ENCODE measurements at regions not wholly inside any gene's neighbourhood (a gene's known extent, or its start where the extent isn't known, plus 50 kb on each side); places are given as distances from the start of the nearest gene placed in this dataset.
A peak's percentile ranks its signal among the peaks of the same experiment; 100 is the strongest.
"Not testable (repeated sequence)": the region's sequence is repeated elsewhere in the genome, so short reads cannot be mapped to it uniquely, and the experiment has no call there.

DNA sequence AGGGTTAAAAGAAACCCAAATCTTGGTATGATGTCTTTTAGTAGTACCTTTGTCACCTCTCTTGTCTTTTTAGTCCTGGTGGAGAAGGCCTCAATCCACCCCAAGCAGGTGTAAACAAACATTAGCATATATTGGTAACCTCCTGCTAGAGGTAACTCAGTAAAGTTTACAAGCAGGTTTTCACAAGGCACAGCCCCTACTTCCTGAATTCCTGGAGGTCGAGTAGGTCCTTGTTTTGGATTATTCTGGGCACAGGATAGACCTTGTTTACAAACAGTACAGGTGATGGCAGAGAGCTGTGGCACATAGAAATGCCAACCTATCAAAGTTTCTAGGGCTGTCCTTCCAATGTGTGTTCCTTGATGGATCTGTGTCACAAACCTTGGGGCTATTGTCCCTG is 99.1 kb downstream of the ALG10 start:
- TF ChIP-seq EZH2 (IDR thresholded peaks at IDR 0.05) (no peak), EZH2phosphoT487 (IDR thresholded peaks at IDR 0.05) (no peak)
- TF ChIP-seq, protein P1, sequence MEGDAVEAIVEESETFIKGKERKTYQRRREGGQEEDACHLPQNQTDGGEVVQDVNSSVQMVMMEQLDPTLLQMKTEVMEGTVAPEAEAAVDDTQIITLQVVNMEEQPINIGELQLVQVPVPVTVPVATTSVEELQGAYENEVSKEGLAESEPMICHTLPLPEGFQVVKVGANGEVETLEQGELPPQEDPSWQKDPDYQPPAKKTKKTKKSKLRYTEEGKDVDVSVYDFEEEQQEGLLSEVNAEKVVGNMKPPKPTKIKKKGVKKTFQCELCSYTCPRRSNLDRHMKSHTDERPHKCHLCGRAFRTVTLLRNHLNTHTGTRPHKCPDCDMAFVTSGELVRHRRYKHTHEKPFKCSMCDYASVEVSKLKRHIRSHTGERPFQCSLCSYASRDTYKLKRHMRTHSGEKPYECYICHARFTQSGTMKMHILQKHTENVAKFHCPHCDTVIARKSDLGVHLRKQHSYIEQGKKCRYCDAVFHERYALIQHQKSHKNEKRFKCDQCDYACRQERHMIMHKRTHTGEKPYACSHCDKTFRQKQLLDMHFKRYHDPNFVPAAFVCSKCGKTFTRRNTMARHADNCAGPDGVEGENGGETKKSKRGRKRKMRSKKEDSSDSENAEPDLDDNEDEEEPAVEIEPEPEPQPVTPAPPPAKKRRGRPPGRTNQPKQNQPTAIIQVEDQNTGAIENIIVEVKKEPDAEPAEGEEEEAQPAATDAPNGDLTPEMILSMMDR (IDR thresholded peaks at IDR 0.05), result no peak
- Histone ChIP-seq H3K27me3 (no peaks in the 10 kb centered on the region), H3K4me1 (no peaks in the 10 kb centered on the region), H4K20me1 (ENCODE audit: low read depth) (no peaks in the 10 kb centered on the region), H3K79me2 (ENCODE audit: low read depth) (no peaks in the 10 kb centered on the region), H3F3A (ENCODE audit: low read depth) (no peaks in the 10 kb centered on the region), H3K9me3 (ENCODE audit: low read depth) (peaks cover 5% of the 10 kb centered on the region), H3K9ac (no peak overlapping the region), H3K4me2 (no peak overlapping the region), H3K27ac (no peak overlapping the region), H3K36me3 (no peaks in the 10 kb centered on the region), H2AFZ (replicated peaks) (no peak overlapping the region), H3K4me3 (no peak overlapping the region)
- H3K36me3 Mint-ChIP-seq, result no peaks in the 10 kb centered on the region
- H3K4me1 Mint-ChIP-seq, result no peaks in the 10 kb centered on the region
- H3K27ac Mint-ChIP-seq, result no peak overlapping the region
- H3K4me3 Mint-ChIP-seq, result no peak overlapping the region
- H3K9me3 Mint-ChIP-seq, result peaks cover 12% of the 10 kb centered on the region
- peaks cover 3% of the 10 kb centered on the region for H3K27me3 Mint-ChIP-seq (ENCODE audit: insufficient read depth, low read depth)
- DNase-seq (ENCODE audit: low spot score), result no peak

DNA sequence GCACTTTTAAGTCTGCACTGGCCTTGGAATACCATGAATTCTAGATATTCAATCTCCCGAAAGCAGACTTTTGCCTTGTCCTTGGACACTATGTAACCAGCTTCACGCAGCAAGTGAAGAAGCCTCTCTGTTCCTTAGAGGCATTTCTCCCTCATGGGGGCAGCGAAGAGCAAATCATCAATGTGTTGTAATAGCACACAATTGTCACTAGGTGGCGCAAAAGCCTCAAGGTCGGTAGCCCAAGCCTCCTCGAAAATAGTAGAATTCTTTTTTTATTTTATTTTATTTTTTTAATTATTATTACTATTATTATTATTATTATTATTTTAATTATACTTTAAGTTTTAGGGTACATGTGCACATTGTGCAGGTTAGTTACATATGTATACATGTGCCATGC is 100.8 kb downstream of the ALG10 start:
- not testable (repeated sequence) for H3K27ac Mint-ChIP-seq; H3K4me1 ChIP-seq; H3F3A ChIP-seq (ENCODE audit: low read depth); H4K20me1 ChIP-seq (ENCODE audit: low read depth); H3K4me2 ChIP-seq; H3K36me3 Mint-ChIP-seq; H3K27ac ChIP-seq; H3K79me2 ChIP-seq (ENCODE audit: low read depth); H2AFZ ChIP-seq (replicated peaks); H3K4me3 Mint-ChIP-seq; H3K36me3 ChIP-seq; H3K9me3 ChIP-seq (ENCODE audit: low read depth); H3K4me1 Mint-ChIP-seq; H3K4me3 ChIP-seq; H3K27me3 ChIP-seq; H3K27me3 Mint-ChIP-seq (ENCODE audit: insufficient read depth, low read depth); H3K9ac ChIP-seq
- DNase-seq (ENCODE audit: low spot score), result peak; percentile 51
- H3K9me3 Mint-ChIP-seq, result peaks cover 18% of the 10 kb centered on the region
- TF ChIP-seq, protein P1 (IDR thresholded peaks at IDR 0.05), result peak; percentile 70

DNA sequence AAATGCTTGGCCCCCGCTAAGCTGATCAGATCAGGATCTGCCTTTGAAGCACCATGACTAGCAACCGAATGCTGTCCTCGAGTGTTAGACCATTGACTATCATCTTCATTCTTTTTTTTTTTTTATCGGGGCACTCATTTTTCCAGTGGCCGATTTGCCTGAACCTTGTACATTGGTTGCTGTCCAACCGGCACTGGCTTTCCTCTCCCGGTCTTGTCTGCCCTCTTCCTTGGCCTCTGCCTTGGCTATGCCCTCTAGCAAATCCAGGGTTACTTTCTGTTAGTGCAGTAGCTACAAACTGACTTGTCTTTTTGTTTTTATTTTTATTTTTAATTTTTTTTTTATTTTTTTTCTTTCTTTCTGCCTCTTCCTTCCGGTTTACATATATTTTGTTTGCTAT is 102.3 kb downstream of the ALG10 start:
- Histone ChIP-seq H3K9ac (no peak overlapping the region), H3F3A (ENCODE audit: low read depth) (no peaks in the 10 kb centered on the region), H3K4me1 (no peaks in the 10 kb centered on the region), H3K4me3 (no peak overlapping the region), H3K4me2 (no peak overlapping the region), H2AFZ (replicated peaks) (no peak overlapping the region), H3K9me3 (ENCODE audit: low read depth) (peaks cover 7% of the 10 kb centered on the region), H3K27me3 (no peaks in the 10 kb centered on the region), H3K79me2 (ENCODE audit: low read depth) (no peaks in the 10 kb centered on the region), H3K27ac (no peak overlapping the region), H4K20me1 (ENCODE audit: low read depth) (no peaks in the 10 kb centered on the region), H3K36me3 (no peaks in the 10 kb centered on the region)
- Mint-ChIP-seq H3K27ac (no peak overlapping the region), H3K4me1 (no peaks in the 10 kb centered on the region), H3K27me3 (ENCODE audit: insufficient read depth, low read depth) (peaks cover 6% of the 10 kb centered on the region), H3K4me3 (no peak overlapping the region), H3K9me3 (peaks cover 24% of the 10 kb centered on the region), H3K36me3 (no peaks in the 10 kb centered on the region)
- DNase-seq (ENCODE audit: low spot score), result no peak
- no peak for TF ChIP-seq EZH2 (IDR thresholded peaks at IDR 0.05)
- TF ChIP-seq EZH2phosphoT487 (IDR thresholded peaks at IDR 0.05), result no peak

- Histone ChIP-seq H2AFZ (replicated peaks) (no peak overlapping the region), H3K9me3 (ENCODE audit: low read depth) (peaks cover 11% of the 10 kb centered on the region), H3F3A (ENCODE audit: low read depth) (no peaks in the 10 kb centered on the region), H4K20me1 (ENCODE audit: low read depth) (no peaks in the 10 kb centered on the region), H3K27ac (no peak overlapping the region), H3K4me3 (no peak overlapping the region), H3K79me2 (ENCODE audit: low read depth) (no peaks in the 10 kb centered on the region), H3K36me3 (no peaks in the 10 kb centered on the region), H3K4me2 (no peak overlapping the region), H3K4me1 (no peaks in the 10 kb centered on the region), H3K27me3 (no peaks in the 10 kb centered on the region), H3K9ac (no peak overlapping the region)
- no peaks in the 10 kb centered on the region for H3K4me1 Mint-ChIP-seq
- peaks cover 25% of the 10 kb centered on the region for H3K9me3 Mint-ChIP-seq
- TF ChIP-seq EZH2 (IDR thresholded peaks at IDR 0.05) (no peak), EZH2phosphoT487 (IDR thresholded peaks at IDR 0.05) (no peak)
- TF ChIP-seq, protein P1 (IDR thresholded peaks at IDR 0.05), result no peak
- H3K27me3 Mint-ChIP-seq (ENCODE audit: insufficient read depth, low read depth), result peaks cover 6% of the 10 kb centered on the region
- DNase-seq (ENCODE audit: low spot score), result no peak
- H3K27ac Mint-ChIP-seq, result no peak overlapping the region
- no peaks in the 10 kb centered on the region for H3K36me3 Mint-ChIP-seq
- H3K4me3 Mint-ChIP-seq, result no peak overlapping the region
These were observed 103.9 kb downstream of the ALG10 start for GRCh38 chr12:34126239-34126641.
